ENCODE measurements at regions not wholly inside any gene's neighbourhood (a gene's known extent, or its start where the extent isn't known, plus 50 kb on each side); places are given as distances from the start of the nearest gene placed in this dataset.

- Histone ChIP-seq H3K4me3 (ENCODE audit: low read length) (no peak overlapping the region), H3K27me3 (ENCODE audit: control insufficient read depth in 1 of 2, insufficient read depth in 2 of 2, low read length in 2 of 2) (no peaks in the 10 kb centered on the region), H3K4me1 (ENCODE audit: insufficient read depth, low read length) (no peaks in the 10 kb centered on the region), H3K27ac (ENCODE audit: low read depth in 1 of 2, low read length in 2 of 2) (no peak overlapping the region), H3K36me3 (ENCODE audit: insufficient read depth, low read length) (no peaks in the 10 kb centered on the region), H3K9me3 (ENCODE audit: control insufficient read depth in 1 of 2, insufficient read depth in 1 of 2, low read length in 2 of 2) (peaks cover 0 to 10% of the 10 kb centered on the region in 2 experiments)
- TF ChIP-seq CTCF (IDR thresholded peaks at IDR 0.05) = no peak
- peaks cover 4% of the 10 kb centered on the region for H3K9me3 Mint-ChIP-seq
- intact Hi-C loops (cut with DNase I, micrococcal nuclease) = no loop called here
- ATAC-seq (ENCODE audit: poor library complexity) (no peak), DNase-seq (no peak)
- no peaks in the 10 kb centered on the region for H3K4me1 Mint-ChIP-seq (ENCODE audit: low read depth)
- ChIA-PET POLR2A (no interaction called here), CTCF (no interaction called here)
- no peaks in the 10 kb centered on the region for H3K36me3 Mint-ChIP-seq (ENCODE audit: low read depth)
- H3K27me3 Mint-ChIP-seq = peaks cover 7% of the 10 kb centered on the region
- H3K27ac Mint-ChIP-seq = no peak overlapping the region
- H3K4me3 Mint-ChIP-seq = no peak overlapping the region
These were observed 71.4 kb downstream of the SEC61G start for GRCh38 chr7:54687462-54688212.

- ChIA-PET POLR2A (no interaction called here), CTCF (no interaction called here)
- no peaks in the 10 kb centered on the region for H3K9me3 ChIP-seq (ENCODE audit: control insufficient read depth in 1 of 2, insufficient read depth in 1 of 2, low read length in 2 of 2)
- no peaks in the 10 kb centered on the region for H3K36me3 Mint-ChIP-seq (ENCODE audit: low read depth)
- ATAC-seq (ENCODE audit: poor library complexity) (no peak), DNase-seq (no peak)
- intact Hi-C loops (cut with DNase I, micrococcal nuclease) = no loop called here
- peaks cover 4% of the 10 kb centered on the region for H3K9me3 Mint-ChIP-seq
- H3K4me1 Mint-ChIP-seq (ENCODE audit: low read depth) = no peaks in the 10 kb centered on the region
- H3K27ac Mint-ChIP-seq = no peak overlapping the region
- no peak overlapping the region for H3K27ac ChIP-seq (ENCODE audit: low read depth in 1 of 2, low read length in 2 of 2)
- H3K4me1 ChIP-seq (ENCODE audit: insufficient read depth, low read length) = no peaks in the 10 kb centered on the region
- no peak for TF ChIP-seq CTCF (IDR thresholded peaks at IDR 0.05)
- H3K27me3 Mint-ChIP-seq = peaks cover 6% of the 10 kb centered on the region
- H3K4me3 ChIP-seq (ENCODE audit: low read length) = no peak overlapping the region
- H3K36me3 ChIP-seq (ENCODE audit: insufficient read depth, low read length) = no peaks in the 10 kb centered on the region
- H3K27me3 ChIP-seq (ENCODE audit: control insufficient read depth in 1 of 2, insufficient read depth in 2 of 2, low read length in 2 of 2) = no peaks in the 10 kb centered on the region
- no peak overlapping the region for H3K4me3 Mint-ChIP-seq
These were observed 78.5 kb downstream of the SEC61G start for GRCh38 chr7:54680377-54681005.

- H3K36me3 ChIP-seq (ENCODE audit: insufficient read depth, low read length) = no peaks in the 10 kb centered on the region
- ChIA-PET CTCF (no interaction called here), POLR2A (no interaction called here)
- no peaks in the 10 kb centered on the region for H3K9me3 ChIP-seq (ENCODE audit: control insufficient read depth in 1 of 2, insufficient read depth in 1 of 2, low read length in 2 of 2)
- H3K27ac ChIP-seq (ENCODE audit: low read depth in 1 of 2, low read length in 2 of 2) = no peak overlapping the region
- peaks cover 6% of the 10 kb centered on the region for H3K27me3 Mint-ChIP-seq
- no peaks in the 10 kb centered on the region for H3K27me3 ChIP-seq (ENCODE audit: control insufficient read depth in 1 of 2, insufficient read depth in 2 of 2, low read length in 2 of 2)
- H3K4me3 Mint-ChIP-seq = no peak overlapping the region
- no peaks in the 10 kb centered on the region for H3K36me3 Mint-ChIP-seq (ENCODE audit: low read depth)
- H3K27ac Mint-ChIP-seq = no peak overlapping the region
- no peaks in the 10 kb centered on the region for H3K9me3 Mint-ChIP-seq
- no peak overlapping the region for H3K4me3 ChIP-seq (ENCODE audit: low read length)
- intact Hi-C loops (cut with DNase I, micrococcal nuclease) = no loop called here
- ATAC-seq (ENCODE audit: poor library complexity) (no peak), DNase-seq (no peak)
- TF ChIP-seq CTCF (IDR thresholded peaks at IDR 0.05) = no peak
- H3K4me1 Mint-ChIP-seq (ENCODE audit: low read depth) = no peaks in the 10 kb centered on the region
- no peaks in the 10 kb centered on the region for H3K4me1 ChIP-seq (ENCODE audit: insufficient read depth, low read length)
These were observed 79.6 kb downstream of the SEC61G start for GRCh38 chr7:54679490-54679817.
